GM18511 (cell line): ENCODE measurements at regions not wholly inside any gene's neighbourhood (a gene's known extent, or its start where the extent isn't known, plus 50 kb on each side); places are given as distances from the start of the nearest gene placed in this dataset.

Source experiments
- ATAC-seq: cut with Tn5 transposase; IDR thresholded peaks from one replicate; pipeline ENCODE4 v1.9.1; 2021; ENCODE audit warnings: mild to moderate bottlenecking, moderate library complexity; ENCODE audit not compliant: unreplicated experiment

- ATAC-seq = no peak
These were observed 158.9 kb upstream of the GGTLC1 start for GRCh38 chr20:24147479-24147878.

DNA sequence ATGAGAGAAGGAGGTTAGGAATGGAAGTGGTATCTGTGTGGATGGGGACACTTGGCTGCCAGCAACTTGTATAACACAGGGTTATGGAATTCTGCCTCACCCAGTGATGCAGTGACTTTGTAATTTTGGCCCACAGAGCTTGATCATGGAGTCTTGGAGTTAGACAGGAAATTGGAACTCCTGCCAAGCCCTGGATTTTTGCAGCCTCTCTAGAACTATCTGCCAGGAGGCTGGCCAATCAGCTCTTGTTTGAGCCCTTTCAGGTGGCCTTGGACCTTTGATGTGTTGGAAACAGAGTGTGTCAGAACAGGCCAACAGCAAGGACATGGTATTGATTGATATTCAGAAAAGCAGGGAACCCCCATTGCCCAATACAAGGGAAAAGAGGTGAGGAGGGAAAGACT lies 157.7 kb upstream of the GGTLC1 start:
- no peak for ATAC-seq

- no peak for ATAC-seq
These were observed 155.8 kb upstream of the GGTLC1 start for GRCh38 chr20:24144371-24144770.

- ATAC-seq = no peak
These were observed 152.5 kb upstream of the GGTLC1 start for GRCh38 chr20:24141111-24141510.

DNA sequence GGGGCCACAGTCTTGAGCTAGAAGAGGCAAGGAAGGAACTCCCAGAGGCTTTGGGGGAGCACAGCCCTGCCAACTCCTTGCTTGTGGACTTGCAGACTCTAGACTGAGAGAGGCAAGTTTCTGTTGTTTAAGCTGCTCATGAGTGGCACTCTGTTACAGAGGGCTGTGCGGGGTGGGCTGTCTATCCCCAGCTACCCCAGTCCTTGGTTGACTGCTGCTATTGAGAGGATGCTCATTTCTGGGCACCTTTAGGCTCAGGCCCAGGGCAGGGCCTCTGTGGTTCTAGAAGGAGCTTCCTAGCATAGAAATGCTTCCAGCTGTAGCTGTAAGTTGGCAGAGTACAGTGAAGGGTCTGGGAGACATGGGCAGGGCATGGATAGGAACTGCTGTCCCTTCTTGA lies 151.3 kb upstream of the GGTLC1 start:
- ATAC-seq = no peak

- no peak for ATAC-seq
These were observed 150.4 kb upstream of the GGTLC1 start for GRCh38 chr20:24138951-24139350.

GRCh38 chr20:24138196-24138857 lies 149.7 kb upstream of the GGTLC1 start:
- ATAC-seq = no peak

DNA sequence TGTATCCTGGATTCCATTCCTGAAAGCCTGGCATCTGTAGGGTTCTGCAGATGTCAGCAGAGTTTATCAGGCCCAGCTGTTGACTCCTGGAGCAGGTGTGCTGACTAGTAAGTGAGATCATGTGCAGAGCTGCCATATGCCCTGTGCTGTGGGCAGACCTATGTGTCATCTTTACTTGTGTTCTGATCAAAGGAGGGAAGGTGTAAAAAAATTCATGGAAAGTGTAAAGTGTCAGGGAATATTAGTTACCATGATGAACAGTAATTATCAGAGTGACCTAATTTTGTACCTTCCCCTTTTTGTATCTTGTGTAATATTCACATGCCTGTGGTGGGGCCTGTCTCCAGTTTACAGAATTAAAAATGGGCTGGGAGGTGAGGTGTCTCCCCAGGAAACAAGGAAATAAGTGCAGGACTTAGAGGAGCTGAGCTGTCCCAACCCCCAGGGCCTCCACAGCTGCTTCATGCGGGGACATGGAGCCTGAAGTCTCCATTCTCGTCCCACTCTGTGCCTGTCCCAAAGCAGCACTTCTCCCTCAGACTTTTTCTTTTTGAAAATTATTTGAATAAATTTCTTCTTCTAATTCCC lies 148.2 kb upstream of the GGTLC1 start:
- no peak for ATAC-seq

GRCh38 chr20:24135781-24136180 lies 147.2 kb upstream of the GGTLC1 start:
- no peak for ATAC-seq

DNA sequence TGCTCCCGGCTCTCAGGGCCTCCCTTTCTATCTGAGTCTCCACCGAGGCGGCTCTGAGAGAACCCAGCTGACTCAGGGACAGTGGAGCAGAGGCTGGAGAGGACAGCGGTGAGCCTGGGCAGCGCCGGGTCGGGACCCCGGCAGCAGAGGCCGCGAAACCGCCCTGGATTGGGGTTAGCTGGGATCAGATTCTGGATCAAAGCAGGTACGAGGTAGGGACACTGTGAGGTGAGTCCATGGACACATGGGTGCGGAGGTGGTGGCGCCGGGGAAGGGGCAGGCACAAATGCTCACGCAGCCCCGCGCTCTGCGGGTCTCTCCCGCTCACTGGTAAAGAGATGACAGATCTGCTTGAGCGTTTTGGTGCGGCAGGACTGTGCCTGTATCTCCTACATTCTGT lies 146.4 kb upstream of the GGTLC1 start:
- ATAC-seq = no peak

DNA sequence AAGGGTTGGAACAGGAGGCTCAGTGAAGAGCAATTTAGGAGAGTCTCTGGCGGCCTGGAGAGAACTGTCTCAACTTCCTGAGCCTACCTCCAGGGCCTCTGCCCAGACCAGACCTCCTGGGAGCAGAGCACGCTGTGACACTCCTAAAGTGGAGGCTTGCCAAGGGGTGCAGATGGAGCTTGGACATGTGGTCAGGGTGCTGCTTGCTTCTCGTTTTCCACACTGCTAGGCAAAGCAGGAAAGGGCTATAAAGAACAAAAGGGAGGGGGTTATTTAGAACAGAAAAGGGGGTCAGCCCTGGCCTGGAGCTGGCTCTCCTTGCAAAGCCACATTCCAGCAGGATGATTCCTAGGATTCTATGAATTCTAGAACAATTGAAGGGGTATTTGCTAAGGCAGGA lies 145.7 kb upstream of the GGTLC1 start:
- no peak for ATAC-seq

- ATAC-seq = no peak
These were observed 143.7 kb upstream of the GGTLC1 start for GRCh38 chr20:24132246-24132645.

GRCh38 chr20:24131684-24132083 lies 143.1 kb upstream of the GGTLC1 start:
- no peak for ATAC-seq

GRCh38 chr20:24131281-24131680 lies 142.7 kb upstream of the GGTLC1 start:
- no peak for ATAC-seq

DNA sequence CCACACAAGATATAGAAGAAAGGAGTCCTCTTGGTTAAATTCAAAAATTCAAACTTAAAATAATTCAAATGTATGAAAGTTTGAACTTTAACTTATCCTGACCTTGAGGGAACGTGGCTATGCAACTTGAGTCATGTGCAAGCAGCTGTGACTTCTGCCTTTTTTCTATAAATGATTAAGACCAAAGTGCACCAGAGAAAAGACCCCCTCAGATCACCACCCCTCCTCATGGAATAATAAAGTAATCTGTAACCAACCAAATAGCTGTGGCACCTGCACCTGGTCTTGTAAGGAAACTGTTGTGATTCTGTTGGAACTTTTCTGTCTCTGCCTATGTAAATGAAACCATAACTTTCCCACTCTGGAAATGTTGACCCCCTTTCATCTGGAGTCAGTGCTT lies 141.1 kb upstream of the GGTLC1 start:
- ATAC-seq = no peak

DNA sequence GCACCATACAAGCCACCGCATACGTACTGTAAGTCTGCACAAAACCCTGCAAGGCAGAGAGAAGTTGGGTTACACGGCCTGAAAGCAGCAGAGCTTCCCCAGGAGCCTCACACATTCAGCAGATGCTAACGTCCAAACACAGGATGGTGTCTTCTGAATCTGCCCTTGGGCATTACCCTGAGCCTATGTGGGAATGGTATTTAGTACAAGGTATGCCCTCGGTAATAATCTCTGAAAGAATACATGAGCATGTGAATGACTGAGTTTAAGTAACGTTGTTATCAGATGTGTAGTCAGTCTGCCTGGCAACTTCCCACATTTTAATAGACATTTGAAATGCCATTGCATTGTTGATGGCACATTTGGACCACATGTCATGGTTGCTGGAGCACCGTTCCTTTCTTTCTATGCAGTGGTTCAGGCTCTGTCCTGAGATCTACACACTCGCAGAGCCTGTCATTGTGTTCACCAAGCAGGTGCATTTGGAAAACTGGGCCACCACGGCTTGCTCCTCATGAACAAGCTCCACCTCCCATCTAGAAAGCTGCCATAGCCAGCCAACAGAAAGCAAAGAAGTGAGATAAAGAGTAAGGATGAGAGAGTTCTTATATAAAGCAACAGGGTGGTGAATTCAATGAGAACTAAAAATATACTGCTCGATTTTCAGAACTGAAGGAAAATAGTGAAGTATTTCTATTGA lies 136.5 kb upstream of the GGTLC1 start:
- ATAC-seq = no peak

- ATAC-seq = no peak
These were observed 135.4 kb upstream of the GGTLC1 start for GRCh38 chr20:24124003-24124402.

DNA sequence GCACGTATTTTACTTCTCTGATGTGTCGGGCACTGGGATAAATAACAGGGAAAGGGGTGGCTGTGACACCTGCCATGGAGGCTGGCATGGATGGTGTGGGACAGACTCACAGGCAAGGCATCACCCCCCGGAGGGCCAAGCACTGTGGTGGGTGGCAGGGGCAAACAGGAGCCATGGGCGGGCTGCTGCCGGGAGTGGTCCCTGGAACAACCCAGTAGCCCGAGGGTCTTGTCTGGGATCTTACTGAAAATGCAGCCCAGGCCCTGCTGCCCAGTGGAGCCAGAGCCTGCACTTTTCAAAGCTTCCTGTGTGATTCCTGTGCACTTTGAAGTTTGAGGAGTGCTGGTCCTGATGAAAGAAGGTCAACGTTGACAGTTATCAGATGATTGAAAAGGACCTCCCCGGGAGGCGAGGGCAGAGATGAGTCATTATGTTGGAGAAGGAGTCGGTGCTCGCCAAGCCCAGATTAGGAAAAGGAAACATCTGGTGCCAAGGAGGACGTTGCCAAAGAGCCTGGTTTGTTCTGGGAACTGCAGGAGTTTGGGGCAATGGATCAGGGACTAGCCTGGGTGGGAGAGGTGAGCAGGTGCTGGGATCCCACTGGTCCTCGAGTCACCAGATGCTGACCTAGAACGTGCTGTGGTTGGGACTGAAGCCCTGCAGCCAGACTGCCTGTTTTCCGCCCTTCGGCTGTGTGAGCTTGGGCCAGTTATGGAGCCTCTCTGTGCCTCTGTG lies 130.0 kb upstream of the GGTLC1 start:
- ATAC-seq = no peak

- no peak for ATAC-seq
These were observed 129.5 kb upstream of the GGTLC1 start for GRCh38 chr20:24118034-24118433.

DNA sequence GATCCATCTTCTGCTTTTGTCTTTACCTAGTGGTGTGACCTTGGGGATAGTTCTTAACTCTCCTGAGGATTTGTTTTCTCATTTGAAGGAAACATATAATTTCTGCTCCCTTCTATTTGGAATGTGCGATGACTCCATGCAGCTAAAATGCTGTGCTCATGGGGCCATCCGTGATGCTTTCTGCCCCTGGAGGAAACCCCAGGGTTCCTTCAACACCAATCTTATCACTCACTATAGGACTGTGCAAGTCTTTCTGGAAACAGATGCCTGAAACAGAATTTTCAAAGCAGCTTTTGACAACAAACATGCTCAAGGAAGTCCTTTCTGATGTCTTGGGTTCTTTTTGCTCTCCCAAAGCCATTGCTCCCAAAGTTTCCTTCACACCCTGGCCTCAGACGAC lies 128.8 kb upstream of the GGTLC1 start:
- no peak for ATAC-seq

DNA sequence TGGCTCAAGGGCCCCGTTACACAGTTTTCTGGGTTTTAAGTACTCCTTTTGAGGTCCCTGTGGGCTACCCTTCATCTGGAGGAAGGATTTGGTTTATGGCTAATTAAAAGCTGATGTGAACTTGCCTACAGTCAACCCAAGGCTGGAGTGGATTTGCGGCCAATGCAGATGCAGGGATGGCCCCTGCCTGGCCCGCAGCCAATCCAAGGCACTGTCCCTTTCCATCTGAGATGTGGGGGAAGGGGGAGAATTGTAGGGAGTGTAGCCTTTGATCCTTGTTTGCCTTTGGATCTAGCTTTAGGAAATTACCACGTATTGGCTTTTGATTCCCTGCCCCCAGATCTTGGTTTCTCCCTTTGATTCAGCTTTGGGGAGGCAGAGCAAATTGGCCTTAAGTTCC lies 128.0 kb upstream of the GGTLC1 start:
- no peak for ATAC-seq

DNA sequence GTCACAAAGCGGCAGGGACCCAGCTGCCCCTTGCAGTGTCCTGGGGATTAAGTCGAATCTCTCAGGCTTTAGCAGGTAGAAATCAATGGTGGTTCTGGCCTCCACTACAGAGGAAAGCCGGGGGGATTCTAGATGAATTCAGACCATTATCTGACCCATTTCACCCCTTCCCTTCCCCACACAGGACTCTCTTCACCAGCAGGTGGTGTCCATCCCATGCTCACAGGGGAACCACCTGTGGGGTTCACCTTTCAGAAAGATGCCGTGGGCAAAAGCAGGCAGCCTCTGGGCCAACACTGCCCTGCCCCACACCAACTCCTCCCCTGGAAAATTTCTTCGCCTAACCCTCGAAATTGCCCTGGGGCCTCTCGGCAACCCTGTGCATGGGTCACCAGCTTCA lies 123.8 kb upstream of the GGTLC1 start:
- no peak for ATAC-seq
